ENCODE measurements at regions not wholly inside any gene's neighbourhood (a gene's known extent, or its start where the extent isn't known, plus 50 kb on each side); places are given as distances from the start of the nearest gene placed in this dataset.
"Not testable (repeated sequence)": the region's sequence is repeated elsewhere in the genome, so short reads cannot be mapped to it uniquely, and the experiment has no call there.

GRCh38 chr6:170226647-170227046 lies 64.2 kb downstream of the DLL1 start:
- no peak overlapping the region for H3K9ac ChIP-seq (ENCODE audit: low read length in 5 of 5)
- peaks cover 2 to 31% (median 16%) of the 10 kb centered on the region in 5 donors for H3K4me1 ChIP-seq (ENCODE audit: control insufficient read depth in 5 of 5, insufficient read depth in 5 of 5, low read length in 5 of 5)
- no peak overlapping the region for H3K27ac ChIP-seq (ENCODE audit: low read depth, low read length)
- no peaks in the 10 kb centered on the region for H3K36me3 ChIP-seq (ENCODE audit: control insufficient read depth in 5 of 5, insufficient read depth in 5 of 5, low read length in 5 of 5)
- no peaks in the 10 kb centered on the region for H3K9me3 ChIP-seq (ENCODE audit: control insufficient read depth in 5 of 5, low read length in 5 of 5)
- H3K4me3 ChIP-seq (ENCODE audit: low read depth in 1 of 5, low read length in 5 of 5) = no peak overlapping the region
- H3K27me3 ChIP-seq (ENCODE audit: control insufficient read depth in 5 of 5, insufficient read depth in 4 of 5, low read length in 5 of 5) = peaks cover 0 to 13% (median 0%) of the 10 kb centered on the region in 5 donors

- H3K27ac ChIP-seq (ENCODE audit: low read depth, low read length) = no peak overlapping the region
- peaks cover 2 to 27% (median 16%) of the 10 kb centered on the region in 5 donors for H3K4me1 ChIP-seq (ENCODE audit: control insufficient read depth in 5 of 5, insufficient read depth in 5 of 5, low read length in 5 of 5)
- H3K36me3 ChIP-seq (ENCODE audit: control insufficient read depth in 5 of 5, insufficient read depth in 5 of 5, low read length in 5 of 5) = no peaks in the 10 kb centered on the region
- no peak overlapping the region for H3K9ac ChIP-seq (ENCODE audit: low read length in 5 of 5)
- H3K4me3 ChIP-seq (ENCODE audit: low read depth in 1 of 5, low read length in 5 of 5) = no peak overlapping the region
- no peaks in the 10 kb centered on the region for H3K9me3 ChIP-seq (ENCODE audit: control insufficient read depth in 5 of 5, low read length in 5 of 5)
- H3K27me3 ChIP-seq (ENCODE audit: control insufficient read depth in 5 of 5, insufficient read depth in 4 of 5, low read length in 5 of 5) = peaks cover 0 to 13% (median 0%) of the 10 kb centered on the region in 5 donors
These were observed 64.9 kb downstream of the DLL1 start for GRCh38 chr6:170225852-170226417.

- H3K9me3 ChIP-seq (ENCODE audit: control insufficient read depth in 5 of 5, low read length in 5 of 5) = no peaks in the 10 kb centered on the region
- no peak overlapping the region for H3K27ac ChIP-seq (ENCODE audit: low read depth, low read length)
- H3K36me3 ChIP-seq (ENCODE audit: control insufficient read depth in 5 of 5, insufficient read depth in 5 of 5, low read length in 5 of 5) = no peaks in the 10 kb centered on the region
- H3K4me1 ChIP-seq (ENCODE audit: control insufficient read depth in 5 of 5, insufficient read depth in 5 of 5, low read length in 5 of 5) = peaks cover 2 to 18% (median 10%) of the 10 kb centered on the region in 5 donors
- no peak overlapping the region for H3K9ac ChIP-seq (ENCODE audit: low read length in 5 of 5)
- H3K27me3 ChIP-seq (ENCODE audit: control insufficient read depth in 5 of 5, insufficient read depth in 4 of 5, low read length in 5 of 5) = peaks cover 0 to 13% (median 0%) of the 10 kb centered on the region in 5 donors
- no peak overlapping the region for H3K4me3 ChIP-seq (ENCODE audit: low read depth in 1 of 5, low read length in 5 of 5)
These were observed 65.9 kb downstream of the DLL1 start for GRCh38 chr6:170224694-170225660.

GRCh38 chr6:170223718-170224693 lies 66.9 kb downstream of the DLL1 start:
- H3K36me3 ChIP-seq (ENCODE audit: control insufficient read depth in 5 of 5, insufficient read depth in 5 of 5, low read length in 5 of 5) = no peaks in the 10 kb centered on the region
- H3K4me1 ChIP-seq (ENCODE audit: control insufficient read depth in 5 of 5, insufficient read depth in 5 of 5, low read length in 5 of 5) = peaks cover 0 to 17% (median 10%) of the 10 kb centered on the region in 5 donors
- H3K9ac ChIP-seq (ENCODE audit: low read length in 5 of 5) = no peak overlapping the region
- peaks cover 0 to 13% (median 0%) of the 10 kb centered on the region in 5 donors for H3K27me3 ChIP-seq (ENCODE audit: control insufficient read depth in 5 of 5, insufficient read depth in 4 of 5, low read length in 5 of 5)
- no peaks in the 10 kb centered on the region for H3K9me3 ChIP-seq (ENCODE audit: control insufficient read depth in 5 of 5, low read length in 5 of 5)
- H3K27ac ChIP-seq (ENCODE audit: low read depth, low read length) = no peak overlapping the region
- H3K4me3 ChIP-seq (ENCODE audit: low read depth in 1 of 5, low read length in 5 of 5) = no peak overlapping the region

GRCh38 chr6:170222498-170223471 lies 68.1 kb downstream of the DLL1 start:
- H3K4me1 ChIP-seq (ENCODE audit: control insufficient read depth in 5 of 5, insufficient read depth in 5 of 5, low read length in 5 of 5) = peaks cover 0 to 17% (median 10%) of the 10 kb centered on the region in 5 donors
- peaks cover 0 to 13% (median 0%) of the 10 kb centered on the region in 5 donors for H3K27me3 ChIP-seq (ENCODE audit: control insufficient read depth in 5 of 5, insufficient read depth in 4 of 5, low read length in 5 of 5)
- H3K9ac ChIP-seq (ENCODE audit: low read length in 5 of 5) = no peak overlapping the region
- peak overlapping the region in 1 of 5 donors; percentile 5 for H3K4me3 ChIP-seq (ENCODE audit: low read depth in 1 of 5, low read length in 5 of 5)
- no peak overlapping the region for H3K27ac ChIP-seq (ENCODE audit: low read depth, low read length)
- no peaks in the 10 kb centered on the region for H3K9me3 ChIP-seq (ENCODE audit: control insufficient read depth in 5 of 5, low read length in 5 of 5)
- no peaks in the 10 kb centered on the region for H3K36me3 ChIP-seq (ENCODE audit: control insufficient read depth in 5 of 5, insufficient read depth in 5 of 5, low read length in 5 of 5)

DNA sequence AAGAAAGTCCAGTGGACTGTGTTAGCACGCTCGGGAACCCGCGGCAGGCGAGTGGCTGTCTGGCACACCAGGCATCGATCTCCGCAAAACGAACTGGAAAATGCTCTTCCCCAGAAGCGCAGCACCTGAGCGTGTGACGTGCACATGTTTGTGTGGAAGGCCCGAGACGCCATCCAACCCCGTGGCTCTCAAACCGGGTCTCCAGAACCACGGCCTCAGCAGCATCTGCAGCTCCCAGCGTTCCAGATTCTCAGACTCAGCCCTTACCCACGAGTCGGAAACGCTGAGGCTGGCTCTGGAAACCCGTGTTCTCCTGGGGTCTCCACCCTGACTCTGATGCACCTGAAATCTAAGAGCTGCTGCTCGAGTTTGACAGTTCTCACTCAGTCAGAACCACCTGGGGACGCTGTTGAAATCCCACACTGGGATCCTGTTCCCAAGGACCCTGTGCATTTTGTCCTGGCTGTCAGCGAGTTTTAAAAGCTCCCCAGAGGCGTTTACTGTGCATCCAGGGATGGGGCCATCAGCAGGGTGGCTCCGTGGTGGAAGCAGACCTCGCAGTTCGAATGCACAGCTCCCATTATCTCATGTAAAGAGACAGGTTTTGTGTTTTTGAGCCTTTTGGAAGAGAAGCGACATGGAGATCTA lies 69.0 kb downstream of the DLL1 start:
- H3K9me3 ChIP-seq (ENCODE audit: control insufficient read depth in 5 of 5, low read length in 5 of 5) = no peaks in the 10 kb centered on the region
- no peaks in the 10 kb centered on the region for H3K36me3 ChIP-seq (ENCODE audit: control insufficient read depth in 5 of 5, insufficient read depth in 5 of 5, low read length in 5 of 5)
- H3K4me3 ChIP-seq (ENCODE audit: low read depth in 1 of 5, low read length in 5 of 5) = no peak overlapping the region
- H3K27ac ChIP-seq (ENCODE audit: low read depth, low read length) = no peak overlapping the region
- peaks cover 0 to 17% (median 10%) of the 10 kb centered on the region in 5 donors for H3K4me1 ChIP-seq (ENCODE audit: control insufficient read depth in 5 of 5, insufficient read depth in 5 of 5, low read length in 5 of 5)
- peaks cover 0 to 13% (median 0%) of the 10 kb centered on the region in 5 donors for H3K27me3 ChIP-seq (ENCODE audit: control insufficient read depth in 5 of 5, insufficient read depth in 4 of 5, low read length in 5 of 5)
- no peak overlapping the region for H3K9ac ChIP-seq (ENCODE audit: low read length in 5 of 5)

DNA sequence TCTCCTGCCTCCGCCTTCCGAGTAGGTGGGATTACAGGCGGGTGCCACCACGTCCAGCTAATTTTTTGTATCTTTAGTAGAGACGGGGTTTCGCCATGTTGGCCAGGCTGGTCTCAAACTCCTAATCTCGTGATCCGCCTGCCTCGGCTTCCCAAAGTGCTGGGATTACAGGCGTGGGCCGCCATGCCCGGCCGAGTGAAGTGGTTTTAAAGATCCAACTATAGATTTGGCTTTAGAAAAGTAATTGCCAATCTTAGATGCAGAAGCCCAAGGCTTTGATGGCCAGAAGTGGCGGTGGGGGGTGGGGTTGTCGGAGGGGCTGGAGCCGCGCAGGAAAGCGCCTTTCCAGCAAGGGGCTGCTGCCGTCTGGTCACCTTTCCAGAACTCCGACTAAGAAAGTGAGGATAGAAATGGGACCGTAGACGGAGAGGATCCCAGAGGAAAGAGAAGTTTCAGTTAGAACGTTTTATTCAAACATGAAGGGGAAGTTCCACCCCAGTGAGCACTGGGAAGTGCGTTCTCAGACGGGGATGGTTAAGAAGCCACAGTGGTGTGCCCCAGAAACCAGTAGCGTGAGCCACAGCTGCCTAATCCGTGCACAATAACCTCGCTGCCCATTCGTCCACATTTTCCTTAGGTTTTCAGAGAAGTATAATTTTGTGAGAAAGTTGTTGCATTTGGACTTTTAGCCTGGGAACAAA lies 69.7 kb downstream of the DLL1 start:
- Histone ChIP-seq H3K27ac (ENCODE audit: low read depth, low read length) (no peak overlapping the region), H3K9me3 (ENCODE audit: control insufficient read depth in 5 of 5, low read length in 5 of 5) (no peaks in the 10 kb centered on the region), H3K9ac (ENCODE audit: low read length in 5 of 5) (no peak overlapping the region), H3K4me1 (ENCODE audit: control insufficient read depth in 5 of 5, insufficient read depth in 5 of 5, low read length in 5 of 5) (peaks cover 0 to 13% (median 7%) of the 10 kb centered on the region in 5 donors), H3K36me3 (ENCODE audit: control insufficient read depth in 5 of 5, insufficient read depth in 5 of 5, low read length in 5 of 5) (no peaks in the 10 kb centered on the region), H3K27me3 (ENCODE audit: control insufficient read depth in 5 of 5, insufficient read depth in 4 of 5, low read length in 5 of 5) (peaks cover 0 to 13% (median 0%) of the 10 kb centered on the region in 5 donors), H3K4me3 (ENCODE audit: low read depth in 1 of 5, low read length in 5 of 5) (no peak overlapping the region)

DNA sequence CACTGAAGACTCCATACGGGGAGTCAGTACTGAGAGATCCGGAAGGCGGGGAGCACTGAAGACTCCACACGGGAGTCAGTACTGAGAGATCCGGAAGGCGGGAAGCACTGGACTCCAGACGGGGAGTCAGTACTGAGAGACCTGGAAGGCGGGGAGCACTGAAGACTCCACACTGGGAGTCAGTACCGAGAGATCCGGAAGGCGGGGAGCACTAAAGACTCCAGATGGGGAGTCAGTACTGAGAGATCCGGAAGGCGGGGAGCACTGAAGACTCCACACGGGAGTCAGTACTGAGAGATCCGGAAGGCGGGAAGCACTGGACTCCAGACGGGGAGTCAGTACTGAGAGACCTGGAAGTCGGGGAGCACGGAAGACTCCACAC lies 77.2 kb downstream of the DLL1 start:
- not testable (repeated sequence) for H3K9me3 ChIP-seq (ENCODE audit: control insufficient read depth in 5 of 5, low read length in 5 of 5); H3K4me1 ChIP-seq (ENCODE audit: control insufficient read depth in 5 of 5, insufficient read depth in 5 of 5, low read length in 5 of 5); H3K9ac ChIP-seq (ENCODE audit: low read length in 5 of 5); H3K4me3 ChIP-seq (ENCODE audit: low read depth in 1 of 5, low read length in 5 of 5); H3K27ac ChIP-seq (ENCODE audit: low read depth, low read length); H3K36me3 ChIP-seq (ENCODE audit: control insufficient read depth in 5 of 5, insufficient read depth in 5 of 5, low read length in 5 of 5)
- H3K27me3 ChIP-seq (ENCODE audit: control insufficient read depth in 5 of 5, insufficient read depth in 4 of 5, low read length in 5 of 5) = peaks cover 11 to 23% (median 14%) of the 10 kb centered on the region in 5 donors
